ENCODE measurements at regions not wholly inside any gene's neighbourhood (a gene's known extent, or its start where the extent isn't known, plus 50 kb on each side); places are given as distances from the start of the nearest gene placed in this dataset.

GRCh38 chr9:86836266-86836665 lies 111.0 kb downstream of the GAS1 start:
- no peak for DNase-seq
- ChIA-PET POLR2A (ENCODE audit: unreplicated experiment) (no interaction called here), CTCF (no interaction called here)
- no peaks in the 10 kb centered on the region; the same call in 1 of the 2 replicates for H3K9me2 ChIP-seq (ENCODE audit: insufficient read depth)
- H4K20me1 ChIP-seq (ENCODE audit: insufficient read depth), result no peaks in the 10 kb centered on the region
- no peak overlapping the region for H3K4me3 ChIP-seq
- H3K4me1 ChIP-seq (replicated peaks; ENCODE audit: insufficient read depth), result no peaks in the 10 kb centered on the region
- TF ChIP-seq, protein P1, sequence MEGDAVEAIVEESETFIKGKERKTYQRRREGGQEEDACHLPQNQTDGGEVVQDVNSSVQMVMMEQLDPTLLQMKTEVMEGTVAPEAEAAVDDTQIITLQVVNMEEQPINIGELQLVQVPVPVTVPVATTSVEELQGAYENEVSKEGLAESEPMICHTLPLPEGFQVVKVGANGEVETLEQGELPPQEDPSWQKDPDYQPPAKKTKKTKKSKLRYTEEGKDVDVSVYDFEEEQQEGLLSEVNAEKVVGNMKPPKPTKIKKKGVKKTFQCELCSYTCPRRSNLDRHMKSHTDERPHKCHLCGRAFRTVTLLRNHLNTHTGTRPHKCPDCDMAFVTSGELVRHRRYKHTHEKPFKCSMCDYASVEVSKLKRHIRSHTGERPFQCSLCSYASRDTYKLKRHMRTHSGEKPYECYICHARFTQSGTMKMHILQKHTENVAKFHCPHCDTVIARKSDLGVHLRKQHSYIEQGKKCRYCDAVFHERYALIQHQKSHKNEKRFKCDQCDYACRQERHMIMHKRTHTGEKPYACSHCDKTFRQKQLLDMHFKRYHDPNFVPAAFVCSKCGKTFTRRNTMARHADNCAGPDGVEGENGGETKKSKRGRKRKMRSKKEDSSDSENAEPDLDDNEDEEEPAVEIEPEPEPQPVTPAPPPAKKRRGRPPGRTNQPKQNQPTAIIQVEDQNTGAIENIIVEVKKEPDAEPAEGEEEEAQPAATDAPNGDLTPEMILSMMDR (conservative IDR thresholded peaks at IDR 0.05), result no peak
- no peak for TF ChIP-seq EZH2 (IDR thresholded peaks at IDR 0.05; ENCODE audit: low read depth)
- H3K4me2 ChIP-seq, result no peak overlapping the region
- no peaks in the 10 kb centered on the region for H3K79me2 ChIP-seq (ENCODE audit: low read depth)
- H3K36me3 ChIP-seq (ENCODE audit: low read depth), result no peaks in the 10 kb centered on the region
- H3K27me3 ChIP-seq (ENCODE audit: insufficient read depth, low read depth), result no peaks in the 10 kb centered on the region
- no peak overlapping the region for H2AFZ ChIP-seq
- H3K9me3 ChIP-seq (ENCODE audit: insufficient read depth, low read depth), result no peaks in the 10 kb centered on the region
- H3F3A ChIP-seq (ENCODE audit: insufficient read depth, low read depth), result no peaks in the 10 kb centered on the region
- intact Hi-C loops (cut with micrococcal nuclease; ENCODE audit: unreplicated experiment), result no loop called here
- H3K27ac ChIP-seq, result no peak overlapping the region
- BruUV-seq (replicated peaks), result no TSS peak

DNA sequence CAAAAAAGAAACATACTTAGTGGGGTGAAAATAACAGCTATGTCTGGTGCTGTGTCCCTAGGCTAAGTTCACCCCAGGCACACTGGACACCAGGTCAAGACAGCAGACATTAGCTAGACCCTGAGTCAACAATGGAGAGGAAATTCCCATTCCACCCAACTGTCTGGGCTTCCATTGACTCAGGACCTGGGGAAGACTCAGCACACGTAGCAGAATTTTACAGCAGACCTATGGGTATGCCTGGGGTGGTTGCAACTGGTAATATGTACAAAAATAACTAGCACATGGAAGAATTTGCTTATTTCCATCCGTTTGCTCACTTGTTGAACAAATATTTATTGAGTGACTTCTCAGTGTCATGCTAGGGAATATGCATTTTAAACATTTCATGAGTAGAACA lies 117.0 kb downstream of the GAS1 start:
- no peaks in the 10 kb centered on the region for H3K36me3 ChIP-seq (ENCODE audit: low read depth)
- ChIA-PET CTCF (interaction anchor here (0.6 kb wide), 1 partner anchor 270 kb away, joined by 6 read pairs; no protein-coding TSS in a partner anchor), POLR2A (ENCODE audit: unreplicated experiment) (no interaction called here)
- no peaks in the 10 kb centered on the region for H3K9me3 ChIP-seq (ENCODE audit: insufficient read depth, low read depth)
- no peaks in the 10 kb centered on the region for H3K79me2 ChIP-seq (ENCODE audit: low read depth)
- H3K4me3 ChIP-seq, result no peak overlapping the region
- intact Hi-C loops (cut with micrococcal nuclease; ENCODE audit: unreplicated experiment), result no loop called here
- H3K27ac ChIP-seq, result no peak overlapping the region
- H3K9me2 ChIP-seq (ENCODE audit: insufficient read depth), result no peaks in the 10 kb centered on the region; the same call in 1 of the 2 replicates
- no peak overlapping the region for H3K4me2 ChIP-seq
- H3F3A ChIP-seq (ENCODE audit: insufficient read depth, low read depth), result no peaks in the 10 kb centered on the region
- no peaks in the 10 kb centered on the region for H3K4me1 ChIP-seq (replicated peaks; ENCODE audit: insufficient read depth)
- DNase-seq, result no peak
- H3K27me3 ChIP-seq (ENCODE audit: insufficient read depth, low read depth), result no peaks in the 10 kb centered on the region
- H4K20me1 ChIP-seq (ENCODE audit: insufficient read depth), result no peaks in the 10 kb centered on the region
- TF ChIP-seq, protein P1 (conservative IDR thresholded peaks at IDR 0.05), result no peak
- TF ChIP-seq EZH2 (IDR thresholded peaks at IDR 0.05; ENCODE audit: low read depth), result no peak
- no TSS peak for BruUV-seq (replicated peaks)
- no peak overlapping the region for H2AFZ ChIP-seq

- BruUV-seq (replicated peaks), result no TSS peak
Observed at GRCh38 chr9:86829496-86830046, 117.7 kb downstream of the GAS1 start.

More at GRCh38 chr9:86829496-86830046, 117.7 kb downstream of the GAS1 start:
- no peak for TF ChIP-seq EZH2 (IDR thresholded peaks at IDR 0.05; ENCODE audit: low read depth)
- TF ChIP-seq, protein P1 (conservative IDR thresholded peaks at IDR 0.05), result no peak
- Histone ChIP-seq H3K27ac (no peak overlapping the region), H3K4me2 (no peak overlapping the region), H3K9me2 (ENCODE audit: insufficient read depth) (no peaks in the 10 kb centered on the region; the same call in 1 of the 2 replicates), H3K36me3 (ENCODE audit: low read depth) (no peaks in the 10 kb centered on the region), H2AFZ (no peak overlapping the region), H4K20me1 (ENCODE audit: insufficient read depth) (no peaks in the 10 kb centered on the region), H3K4me1 (replicated peaks; ENCODE audit: insufficient read depth) (no peaks in the 10 kb centered on the region), H3K9me3 (ENCODE audit: insufficient read depth, low read depth) (no peaks in the 10 kb centered on the region), H3F3A (ENCODE audit: insufficient read depth, low read depth) (no peaks in the 10 kb centered on the region), H3K79me2 (ENCODE audit: low read depth) (no peaks in the 10 kb centered on the region), H3K27me3 (ENCODE audit: insufficient read depth, low read depth) (no peaks in the 10 kb centered on the region), H3K4me3 (no peak overlapping the region)
- POLR2A ChIA-PET (ENCODE audit: unreplicated experiment), result no interaction called here
- no peak for DNase-seq
- intact Hi-C loops (cut with micrococcal nuclease; ENCODE audit: unreplicated experiment), result no loop called here
- CTCF ChIA-PET, result no interaction called here

All from PC-9 (cell line).